ENCODE measurements at regions not wholly inside any gene's neighbourhood (a gene's known extent, or its start where the extent isn't known, plus 50 kb on each side); places are given as distances from the start of the nearest gene placed in this dataset.

- no peaks in the 10 kb centered on the region for H3K27me3 ChIP-seq (ENCODE audit: control insufficient read depth, insufficient read depth, low read length)
- H2AFZ ChIP-seq (ENCODE audit: low read length), result no peak overlapping the region
- TF ChIP-seq EZH2 (IDR thresholded peaks at IDR 0.05; ENCODE audit: low read length, missing control alignments), result no peak
- TF ChIP-seq, protein P1, sequence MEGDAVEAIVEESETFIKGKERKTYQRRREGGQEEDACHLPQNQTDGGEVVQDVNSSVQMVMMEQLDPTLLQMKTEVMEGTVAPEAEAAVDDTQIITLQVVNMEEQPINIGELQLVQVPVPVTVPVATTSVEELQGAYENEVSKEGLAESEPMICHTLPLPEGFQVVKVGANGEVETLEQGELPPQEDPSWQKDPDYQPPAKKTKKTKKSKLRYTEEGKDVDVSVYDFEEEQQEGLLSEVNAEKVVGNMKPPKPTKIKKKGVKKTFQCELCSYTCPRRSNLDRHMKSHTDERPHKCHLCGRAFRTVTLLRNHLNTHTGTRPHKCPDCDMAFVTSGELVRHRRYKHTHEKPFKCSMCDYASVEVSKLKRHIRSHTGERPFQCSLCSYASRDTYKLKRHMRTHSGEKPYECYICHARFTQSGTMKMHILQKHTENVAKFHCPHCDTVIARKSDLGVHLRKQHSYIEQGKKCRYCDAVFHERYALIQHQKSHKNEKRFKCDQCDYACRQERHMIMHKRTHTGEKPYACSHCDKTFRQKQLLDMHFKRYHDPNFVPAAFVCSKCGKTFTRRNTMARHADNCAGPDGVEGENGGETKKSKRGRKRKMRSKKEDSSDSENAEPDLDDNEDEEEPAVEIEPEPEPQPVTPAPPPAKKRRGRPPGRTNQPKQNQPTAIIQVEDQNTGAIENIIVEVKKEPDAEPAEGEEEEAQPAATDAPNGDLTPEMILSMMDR (conservative IDR thresholded peaks at IDR 0.05 in 1 of 2, IDR thresholded peaks at IDR 0.05 in 1 of 2; ENCODE audit: low read depth in 1 of 2, low read length in 2 of 2), result no peak
- H3K4me2 ChIP-seq (ENCODE audit: extremely low read depth, insufficient read depth, low read length), result no peak overlapping the region
- peak in 1 of 2 donors; percentile 2 for DNase-seq (ENCODE audit: low read depth in 2 of 2)
- no peaks in the 10 kb centered on the region for H4K20me1 ChIP-seq (ENCODE audit: control insufficient read depth, extremely low read depth, insufficient read depth, low read length)
- H3K9ac ChIP-seq (ENCODE audit: insufficient read depth, low read length), result no peak overlapping the region
- no peaks in the 10 kb centered on the region for H3K9me3 ChIP-seq (ENCODE audit: control insufficient read depth, insufficient read depth, low read depth, low read length)
- no peaks in the 10 kb centered on the region for H3K36me3 ChIP-seq (ENCODE audit: control insufficient read depth, insufficient read depth, low read length)
- H3K4me3 ChIP-seq (replicated peaks in 1 of 4; ENCODE audit: control extremely low read depth in 1 of 4, insufficient read depth in 1 of 4, low read depth in 3 of 4, low read length in 4 of 4), result no peak overlapping the region
- no peak overlapping the region for H3K27ac ChIP-seq (ENCODE audit: insufficient read depth, low read length)
- H3K79me2 ChIP-seq (ENCODE audit: control insufficient read depth, insufficient read depth, low read length), result no peaks in the 10 kb centered on the region
- no peaks in the 10 kb centered on the region for H3K4me1 ChIP-seq (ENCODE audit: control insufficient read depth, extremely low read depth, insufficient read depth, low read length)
Observed at GRCh38 chr9:38274800-38275199, 117.7 kb upstream of the ALDH1B1 start.

- TF ChIP-seq, protein P1 (conservative IDR thresholded peaks at IDR 0.05 in 1 of 2, IDR thresholded peaks at IDR 0.05 in 1 of 2; ENCODE audit: low read depth in 1 of 2, low read length in 2 of 2), result no peak
- no peak for TF ChIP-seq EZH2 (IDR thresholded peaks at IDR 0.05; ENCODE audit: low read length, missing control alignments)
- Histone ChIP-seq H3K4me1 (ENCODE audit: control insufficient read depth, extremely low read depth, insufficient read depth, low read length) (no peaks in the 10 kb centered on the region), H2AFZ (ENCODE audit: low read length) (no peak overlapping the region), H3K27ac (ENCODE audit: insufficient read depth, low read length) (no peak overlapping the region), H3K4me2 (ENCODE audit: extremely low read depth, insufficient read depth, low read length) (no peak overlapping the region), H4K20me1 (ENCODE audit: control insufficient read depth, extremely low read depth, insufficient read depth, low read length) (no peaks in the 10 kb centered on the region), H3K36me3 (ENCODE audit: control insufficient read depth, insufficient read depth, low read length) (no peaks in the 10 kb centered on the region), H3K9ac (ENCODE audit: insufficient read depth, low read length) (no peak overlapping the region), H3K9me3 (ENCODE audit: control insufficient read depth, insufficient read depth, low read depth, low read length) (no peaks in the 10 kb centered on the region), H3K27me3 (ENCODE audit: control insufficient read depth, insufficient read depth, low read length) (no peaks in the 10 kb centered on the region), H3K4me3 (replicated peaks in 1 of 4; ENCODE audit: control extremely low read depth in 1 of 4, insufficient read depth in 1 of 4, low read depth in 3 of 4, low read length in 4 of 4) (no peak overlapping the region), H3K79me2 (ENCODE audit: control insufficient read depth, insufficient read depth, low read length) (no peaks in the 10 kb centered on the region)
- no peak for DNase-seq (ENCODE audit: low read depth in 2 of 2)
Observed at GRCh38 chr9:38272710-38273109, 119.8 kb upstream of the ALDH1B1 start.

DNA sequence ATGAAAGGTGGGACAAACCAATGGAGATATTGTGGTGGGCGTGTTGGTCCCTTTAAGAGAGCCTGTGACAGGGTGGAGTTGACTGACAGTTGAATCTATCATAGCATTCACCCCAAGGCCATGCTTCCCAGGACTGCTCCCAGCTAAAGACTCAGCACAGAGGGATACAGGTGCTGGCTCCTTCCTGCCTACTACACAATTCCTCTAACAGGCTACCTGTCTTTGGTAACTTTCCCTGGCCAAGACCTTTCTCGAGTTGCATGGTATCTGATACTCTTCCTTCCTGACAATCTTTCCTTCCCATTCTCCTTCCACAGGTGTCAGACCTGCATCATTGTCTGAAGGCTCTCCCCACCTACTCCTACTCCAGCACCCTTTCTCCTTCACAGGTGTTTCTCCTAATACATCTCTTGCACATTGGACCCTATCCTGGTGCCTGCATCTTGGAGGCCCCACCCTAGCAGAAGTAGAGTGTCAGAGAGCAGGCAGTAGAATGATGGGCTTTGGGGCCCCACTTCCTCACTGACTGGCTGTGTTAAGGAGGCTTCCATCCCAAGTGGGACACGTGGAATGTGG, 120.7 kb upstream of the ALDH1B1 start:
- no peaks in the 10 kb centered on the region for H3K9me3 ChIP-seq (ENCODE audit: control insufficient read depth, insufficient read depth, low read depth, low read length)
- TF ChIP-seq, protein P1 (conservative IDR thresholded peaks at IDR 0.05 in 1 of 2, IDR thresholded peaks at IDR 0.05 in 1 of 2; ENCODE audit: low read depth in 1 of 2, low read length in 2 of 2), result no peak
- no peak for TF ChIP-seq EZH2 (IDR thresholded peaks at IDR 0.05; ENCODE audit: low read length, missing control alignments)
- no peaks in the 10 kb centered on the region for H4K20me1 ChIP-seq (ENCODE audit: control insufficient read depth, extremely low read depth, insufficient read depth, low read length)
- H3K9ac ChIP-seq (ENCODE audit: insufficient read depth, low read length), result no peak overlapping the region
- no peak overlapping the region for H3K27ac ChIP-seq (ENCODE audit: insufficient read depth, low read length)
- H3K4me3 ChIP-seq (replicated peaks in 1 of 4; ENCODE audit: control extremely low read depth in 1 of 4, insufficient read depth in 1 of 4, low read depth in 3 of 4, low read length in 4 of 4), result no peak overlapping the region
- H3K27me3 ChIP-seq (ENCODE audit: control insufficient read depth, insufficient read depth, low read length), result no peaks in the 10 kb centered on the region
- DNase-seq (ENCODE audit: low read depth in 2 of 2), result no peak
- H3K36me3 ChIP-seq (ENCODE audit: control insufficient read depth, insufficient read depth, low read length), result no peaks in the 10 kb centered on the region
- H2AFZ ChIP-seq (ENCODE audit: low read length), result no peak overlapping the region
- H3K4me2 ChIP-seq (ENCODE audit: extremely low read depth, insufficient read depth, low read length), result no peak overlapping the region
- H3K79me2 ChIP-seq (ENCODE audit: control insufficient read depth, insufficient read depth, low read length), result no peaks in the 10 kb centered on the region
- H3K4me1 ChIP-seq (ENCODE audit: control insufficient read depth, extremely low read depth, insufficient read depth, low read length), result no peaks in the 10 kb centered on the region
